WTC11 (cell line): ENCODE measurements at regions not wholly inside any gene's neighbourhood (a gene's known extent, or its start where the extent isn't known, plus 50 kb on each side); places are given as distances from the start of the nearest gene placed in this dataset.
A peak's percentile ranks its signal among the peaks of the same experiment; 100 is the strongest.

Experiments
- ATAC-seq: fragments of 200-7000 bp; cut with Tn5 transposase; 2 replicates; pipeline ENCODE4 v1.10.0; 2021; ENCODE audit warnings: mild to moderate bottlenecking, moderate library complexity
- CTCF ChIA-PET: fragments of 300-600 bp; sonication (Branson Sonifier 250); formaldehyde crosslinking; loops from one replicate; lab custom pipeline; 2021; ENCODE audit warnings: antibody characterized with exemption; lab: Charles Lee
- POLR2A ChIA-PET: fragments of 350-600 bp; sonication (Branson Sonifier 250); formaldehyde crosslinking; loops from one replicate; lab custom pipeline; 2021; ENCODE audit warnings: antibody characterized with exemption; lab: Charles Lee
- DNase-seq: peaks from one replicate; pipeline ENCODE4 v3.0.0; 2021; ENCODE audit warnings: low spot score
- H3K27ac Mint-ChIP-seq: 2 replicates; pipeline ENCODE4 v1.8.0; 2021; ENCODE audit warnings: mixed read lengths
- H3K27me3 Mint-ChIP-seq: 2 replicates; pipeline ENCODE4 v1.8.0; 2021; ENCODE audit warnings: low read depth, mild to moderate bottlenecking, moderate library complexity, mixed read lengths
- H3K36me3 Mint-ChIP-seq: 2 replicates; pipeline ENCODE4 v1.8.0; 2021; ENCODE audit warnings: mixed read lengths
- H3K4me1 Mint-ChIP-seq: 2 replicates; pipeline ENCODE4 v1.8.0; 2022; ENCODE audit warnings: mixed read lengths
- H3K4me3 Mint-ChIP-seq: 2 replicates; pipeline ENCODE4 v1.8.0; 2021; ENCODE audit warnings: mild to moderate bottlenecking, moderate library complexity, mixed read lengths
- H3K9me3 Mint-ChIP-seq: 2 replicates; pipeline ENCODE4 v1.8.0; 2021; ENCODE audit warnings: mixed read lengths
- AR ChIP-seq: fragments of 250-450 bp; sonication (Bioruptor Pico); IDR thresholded peaks from 2 replicates; pipeline ENCODE4 v1.9.0; 2021; ENCODE audit warnings: mild to moderate bottlenecking
- ATF1 ChIP-seq: sonication (generic); formaldehyde crosslinking; IDR thresholded peaks from 2 replicates; pipeline ENCODE4 v1.8.1; 2023; ENCODE audit warnings: mild to moderate bottlenecking, moderate library complexity, missing genetic modification reagents
- CDX4 ChIP-seq: fragments of 250-450 bp; sonication (Bioruptor Pico); IDR thresholded peaks from 2 replicates; pipeline ENCODE4 v1.9.0; 2021; ENCODE audit warnings: moderate library complexity, mild to moderate bottlenecking, inconsistent platforms, borderline replicate concordance
- ETV6 ChIP-seq: sonication (generic); formaldehyde crosslinking; IDR thresholded peaks from 2 replicates; pipeline ENCODE4 v1.8.1; 2022; ENCODE audit warnings: mild to moderate bottlenecking, missing genetic modification reagents
- FOXP1 ChIP-seq: sonication (generic); formaldehyde crosslinking; IDR thresholded peaks from 2 replicates; pipeline ENCODE4 v1.8.0; 2022; ENCODE audit warnings: missing genetic modification reagents, mild to moderate bottlenecking, moderate library complexity, borderline replicate concordance
- FOXP4 ChIP-seq: sonication (generic); formaldehyde crosslinking; IDR thresholded peaks from 2 replicates; pipeline ENCODE4 v1.8.0; 2022; ENCODE audit warnings: mild to moderate bottlenecking, missing genetic modification reagents
- GRHL2 ChIP-seq: fragments of 250-450 bp; sonication (Bioruptor Pico); IDR thresholded peaks from 2 replicates; pipeline ENCODE4 v1.8.0; 2022; ENCODE audit warnings: mild to moderate bottlenecking, moderate library complexity; ENCODE audit not compliant: insufficient replicate concordance, severe bottlenecking
- HMGA2 ChIP-seq: fragments of 250-450 bp; sonication (Bioruptor Pico); IDR thresholded peaks from 2 replicates; pipeline ENCODE4 v1.4.0; 2021; ENCODE audit warnings: mild to moderate bottlenecking, moderate library complexity
- MXD4 ChIP-seq: fragments of 250-450 bp; sonication (Bioruptor Pico); IDR thresholded peaks from 2 replicates; pipeline ENCODE4 v1.8.0; 2021; ENCODE audit warnings: mild to moderate bottlenecking, moderate library complexity, borderline replicate concordance
- NFE2L1 ChIP-seq: sonication (generic); formaldehyde crosslinking; IDR thresholded peaks from 2 replicates; pipeline ENCODE4 v1.8.1; 2023; ENCODE audit warnings: missing genetic modification reagents
- PRDM15 ChIP-seq: sonication (generic); formaldehyde crosslinking; IDR thresholded peaks from 2 replicates; pipeline ENCODE4 v1.8.0; 2022; ENCODE audit warnings: missing genetic modification reagents
- RELA ChIP-seq: sonication (generic); formaldehyde crosslinking; IDR thresholded peaks from 2 replicates; pipeline ENCODE4 v1.8.1; 2022; ENCODE audit warnings: missing genetic modification reagents, mild to moderate bottlenecking, borderline replicate concordance
- TEAD4 ChIP-seq: sonication (generic); formaldehyde crosslinking; IDR thresholded peaks from 2 replicates; pipeline ENCODE4 v1.8.0; 2022; ENCODE audit warnings: mild to moderate bottlenecking, missing genetic modification reagents
- ZMAT4 ChIP-seq: fragments of 250-450 bp; sonication (Bioruptor Pico); IDR thresholded peaks from 2 replicates; pipeline ENCODE4 v1.9.0; 2021; ENCODE audit warnings: mild to moderate bottlenecking
- ZNF138 ChIP-seq: sonication (generic); formaldehyde crosslinking; conservative IDR thresholded peaks from 2 replicates; pipeline ENCODE4 v1.8.1; 2022; ENCODE audit warnings: mild to moderate bottlenecking, moderate library complexity, missing genetic modification reagents
- ZNF219 ChIP-seq: sonication (generic); formaldehyde crosslinking; IDR thresholded peaks from 2 replicates; pipeline ENCODE4 v1.8.0; 2023; ENCODE audit warnings: missing genetic modification reagents, mild to moderate bottlenecking, borderline replicate concordance
- ZNF425 ChIP-seq: fragments of 250-450 bp; sonication (Bioruptor Pico); conservative IDR thresholded peaks from 2 replicates; pipeline ENCODE4 v1.9.0; 2021; ENCODE audit warnings: mild to moderate bottlenecking
- ZSCAN18 ChIP-seq: fragments of 250-450 bp; sonication (Bioruptor Pico); IDR thresholded peaks from 2 replicates; pipeline ENCODE4 v2.1.2; 2022; ENCODE audit warnings: mild to moderate bottlenecking, moderate library complexity

GRCh38 chr10:11401264-11402235 is 209.9 kb downstream of the USP6NL start:
- peaks cover 11% of the 10 kb centered on the region; the same call in 1 of the 2 replicates for H3K4me1 Mint-ChIP-seq
- no peak for TF ChIP-seq RELA (CRISPR knock-in tag)
- TF ChIP-seq ZNF138 (CRISPR knock-in tag), result no peak
- no peak for TF ChIP-seq ETV6 (CRISPR knock-in tag)
- TF ChIP-seq MXD4 (CRISPR knock-in tag), result no peak
- ChIA-PET POLR2A (no interaction called here), CTCF (interaction anchor here (0.9 to 1.0 kb wide), 2 partner anchors 11 to 131 kb away, joined by 3 read pairs; no protein-coding TSS in a partner anchor)
- DNase-seq (no peak), ATAC-seq (peak; percentile 59)
- no peak overlapping the region for H3K4me3 Mint-ChIP-seq
- H3K27me3 Mint-ChIP-seq, result no peaks in the 10 kb centered on the region
- peaks cover 11% of the 10 kb centered on the region for H3K9me3 Mint-ChIP-seq
- H3K27ac Mint-ChIP-seq, result no peak overlapping the region
- no peaks in the 10 kb centered on the region for H3K36me3 Mint-ChIP-seq

GRCh38 chr10:11397980-11398580 is 213.4 kb downstream of the USP6NL start:
- Mint-ChIP-seq H3K36me3 (no peaks in the 10 kb centered on the region), H3K27me3 (no peaks in the 10 kb centered on the region), H3K9me3 (peaks cover 8% of the 10 kb centered on the region), H3K4me1 (peaks cover 11% of the 10 kb centered on the region; the same call in 1 of the 2 replicates), H3K4me3 (no peak overlapping the region), H3K27ac (no peak overlapping the region)
- CTCF ChIA-PET, result interaction anchor here (1.4 kb wide), 1 partner anchor 26 kb away, joined by 3 read pairs; no protein-coding TSS in a partner anchor
- ATAC-seq, result no peak
- POLR2A ChIA-PET, result no interaction called here
- DNase-seq, result no peak
- TF ChIP-seq ZNF425 (CRISPR knock-in tag), result no peak
- no peak for TF ChIP-seq HMGA2 (CRISPR knock-in tag)
- TF ChIP-seq ATF1 (CRISPR knock-in tag), result no peak
- TF ChIP-seq GRHL2 (CRISPR knock-in tag), result no peak
- no peak for TF ChIP-seq ZMAT4 (CRISPR knock-in tag)
- no peak for TF ChIP-seq NFE2L1
- TF ChIP-seq FOXP4 (CRISPR knock-in tag), result no peak
- TF ChIP-seq AR (CRISPR knock-in tag), result no peak
- no peak for TF ChIP-seq TEAD4 (CRISPR knock-in tag)
- no peak for TF ChIP-seq CDX4
- no peak for TF ChIP-seq PRDM15 (CRISPR knock-in tag)
- TF ChIP-seq ZSCAN18 (CRISPR knock-in tag), result no peak
- TF ChIP-seq ZNF219 (CRISPR knock-in tag), result no peak
- TF ChIP-seq FOXP1, result no peak
